Ovary (tissue), 7 donors: ENCODE measurements at regions not wholly inside any gene's neighbourhood (a gene's known extent, or its start where the extent isn't known, plus 50 kb on each side); places are given as distances from the start of the nearest gene placed in this dataset.

Experiments used
- DNase-seq, 5 donors: peaks; one replicate each; pipeline ENCODE4 v3.0.0-alpha.2; 2019 to 2020
- H3K27ac ChIP-seq, 2 donors: fragments of 200-600 bp; one replicate each; pipeline versions ENCODE4 v1.5.1 to v1.8.0; 2019 to 2022
- H3K27me3 ChIP-seq: fragments of 200-600 bp; one replicate; pipeline ENCODE4 v1.8.0; 2022
- H3K36me3 ChIP-seq: fragments of 200-600 bp; sonication (generic); one replicate; pipeline ENCODE4 v1.5.1; 2019
- H3K4me1 ChIP-seq: one replicate; pipeline ENCODE4 v1.8.1; 2013; ENCODE audit warnings: mild to moderate bottlenecking, moderate library complexity; ENCODE audit not compliant: insufficient read depth
- H3K4me3 ChIP-seq: fragments of 200-600 bp; sonication (generic); one replicate; pipeline ENCODE4 v1.5.1; 2017
- H3K9me3 ChIP-seq, 2 donors: fragments of 200-600 bp in 1 of 2; sonication (generic) in 1 of 2; one replicate each; pipeline versions ENCODE4 v1.5.1 to v1.8.1; 2013 to 2019; ENCODE audit warnings: mild to moderate bottlenecking in 1 of 2, moderate library complexity in 1 of 2
- CTCF ChIP-seq, 3 donors: fragments of 450-650 bp in 2 of 3; fragments of 200-600 bp in 1 of 3; IDR thresholded peaks; one replicate each; pipeline versions ENCODE4 v1.5.1 to v1.8.0; 2016 to 2022; ENCODE audit warnings: antibody characterized with exemption in 3 of 3, mild to moderate bottlenecking in 1 of 3
- EP300 ChIP-seq: sonication (generic); formaldehyde crosslinking; IDR thresholded peaks from one replicate; pipeline ENCODE4 v1.6.1; 2017; ENCODE audit warnings: antibody characterized with exemption
- POLR2A ChIP-seq: fragments of 450-650 bp; IDR thresholded peaks from one replicate; pipeline ENCODE4 v1.6.1; 2017; ENCODE audit warnings: antibody characterized with exemption, mild to moderate bottlenecking, moderate library complexity
- WGBS, 3 donors: extraction: QIAGEN DNeasy Blood & Tissue Kit in 1 of 3; methylation state at CpG; one replicate each; pipeline versions ENCODE4 v1.1.5 to v1.1.7; 2013 to 2017; 5-methylcytosine and 5-hydroxymethylcytosine counted together
- intact Hi-C, 4 donors: fragments of 100-400 bp; cut with DNase I; formaldehyde crosslinking; loops; one replicate each; pipeline versions ENCODE4 v1.11.0 to v1.15.1; 2022 to 2023
- donor health status: DM: no; HTN: no; CAD: no; lungs with moderate emphysema.
- donor health status: DM: no; HTN: no; CAD: no.
- donor health status: Bipolar disorder and iron deficiency.
- donor health status: DM: no; HTN: no; CAD: no.
- donor health status: DM: yes; HTN: yes; CAD: no.

- Histone ChIP-seq H3K9me3 (no peaks in the 10 kb centered on the region), H3K4me3 (no peak overlapping the region), H3K36me3 (no peaks in the 10 kb centered on the region), H3K4me1 (no peaks in the 10 kb centered on the region), H3K27me3 (no peaks in the 10 kb centered on the region), H3K27ac (no peak overlapping the region)
- no peak for DNase-seq
- TF ChIP-seq EP300 (no peak), POLR2A (no peak), CTCF (IDR thresholded peaks at IDR 0.05) (no peak)
- WGBS, 3 donors, result 61 to 80% (median 65%) methylated on average over 1 of the region's 1 CpG
- intact Hi-C loops, result no loop called here
Measured at GRCh38 chr5:39640552-39640951, 215.8 kb upstream of the DAB2 start.

DNA sequence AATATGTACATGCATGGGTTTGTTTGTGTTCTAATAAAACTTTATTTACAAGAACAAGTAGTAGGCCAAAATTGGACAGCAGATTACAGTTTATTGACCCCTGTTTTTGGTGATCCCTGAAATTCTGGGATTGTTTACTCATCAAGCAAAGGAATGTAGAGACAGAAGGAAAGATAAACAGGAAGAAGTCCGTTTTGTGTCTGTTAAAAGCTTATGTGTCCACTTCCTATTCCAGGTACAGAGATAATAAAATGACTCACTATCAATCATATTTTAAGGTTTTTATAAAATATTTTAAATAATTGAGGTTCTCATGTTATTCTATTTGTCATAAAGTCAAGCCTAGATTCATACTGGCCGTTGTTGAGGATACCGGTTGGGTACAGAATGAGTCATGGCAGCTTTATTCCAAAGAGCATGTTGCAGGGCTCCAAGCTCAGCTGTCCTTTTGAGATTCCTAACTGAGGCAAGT lies 214.9 kb upstream of the DAB2 start:
- no peak overlapping the region for H3K4me3 ChIP-seq
- WGBS, 3 donors, result 74 to 81% (median 76%) methylated on average over 3 of the region's 3 CpGs
- DNase-seq, result no peak
- TF ChIP-seq POLR2A (no peak), CTCF (IDR thresholded peaks at IDR 0.05) (no peak), EP300 (no peak)
- no peaks in the 10 kb centered on the region for H3K27me3 ChIP-seq
- no peaks in the 10 kb centered on the region for H3K36me3 ChIP-seq
- no peaks in the 10 kb centered on the region for H3K9me3 ChIP-seq
- H3K4me1 ChIP-seq, result no peaks in the 10 kb centered on the region
- intact Hi-C loops, result no loop called here
- no peak overlapping the region for H3K27ac ChIP-seq

DNA sequence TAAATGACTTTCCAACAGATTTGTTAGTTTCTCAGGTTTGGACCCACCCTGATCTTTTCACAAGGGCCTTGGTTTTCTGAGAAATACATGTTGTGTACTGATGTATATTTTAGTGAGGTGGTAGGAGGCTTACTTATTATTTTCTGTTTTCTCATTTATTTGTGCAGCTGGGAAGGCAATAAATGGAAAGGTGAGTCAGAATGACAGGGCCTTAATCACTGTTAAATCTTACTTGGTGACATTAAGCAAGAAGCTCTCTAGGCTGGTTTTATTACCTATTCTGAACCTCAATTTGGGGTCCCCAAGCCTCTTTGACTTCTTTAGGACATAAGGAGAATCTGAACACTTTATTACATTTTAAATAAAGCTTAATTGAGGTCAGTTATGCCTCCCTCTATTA lies 214.0 kb upstream of the DAB2 start:
- TF ChIP-seq EP300 (no peak), POLR2A (no peak), CTCF (IDR thresholded peaks at IDR 0.05) (no peak)
- H3K9me3 ChIP-seq, result no peaks in the 10 kb centered on the region
- no peaks in the 10 kb centered on the region for H3K4me1 ChIP-seq
- no peak overlapping the region for H3K4me3 ChIP-seq
- no peaks in the 10 kb centered on the region for H3K36me3 ChIP-seq
- intact Hi-C loops, result no loop called here
- no peak for DNase-seq
- no peaks in the 10 kb centered on the region for H3K27me3 ChIP-seq
- H3K27ac ChIP-seq, result no peak overlapping the region

GRCh38 chr5:39633057-39633456 lies 208.3 kb upstream of the DAB2 start:
- Histone ChIP-seq H3K4me3 (no peak overlapping the region), H3K27ac (no peak overlapping the region), H3K27me3 (no peaks in the 10 kb centered on the region), H3K36me3 (no peaks in the 10 kb centered on the region), H3K9me3 (no peaks in the 10 kb centered on the region), H3K4me1 (no peaks in the 10 kb centered on the region)
- WGBS, 3 donors, result 63 to 75% (median 67%) methylated on average over 4 of the region's 4 CpGs
- DNase-seq, result no peak
- TF ChIP-seq EP300 (no peak), POLR2A (no peak), CTCF (IDR thresholded peaks at IDR 0.05) (no peak)
- intact Hi-C loops, result no loop called here

DNA sequence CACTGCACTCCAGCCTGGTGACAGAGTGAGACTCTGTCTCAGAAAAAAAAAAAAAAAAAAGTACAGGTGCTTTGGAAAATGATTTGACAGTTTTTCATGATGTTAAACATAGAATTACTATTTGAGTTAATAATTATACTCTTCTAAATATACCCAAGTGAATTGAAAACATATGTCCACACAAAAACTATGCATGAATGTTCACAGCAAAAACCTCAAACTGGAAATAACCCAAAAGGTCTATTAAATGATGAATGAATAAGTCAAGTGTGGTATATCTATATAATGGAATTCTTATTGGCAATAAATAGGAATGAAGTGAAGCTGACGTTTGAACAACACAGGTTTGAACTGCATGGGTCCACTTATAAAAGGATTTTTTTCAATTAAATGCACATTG lies 207.2 kb upstream of the DAB2 start:
- no peak for DNase-seq
- 69 to 82% (median 75%) methylated on average over 1 of the region's 1 CpG for WGBS, 3 donors
- Histone ChIP-seq H3K4me3 (no peak overlapping the region), H3K27ac (no peak overlapping the region), H3K36me3 (no peaks in the 10 kb centered on the region), H3K9me3 (no peaks in the 10 kb centered on the region), H3K4me1 (no peaks in the 10 kb centered on the region), H3K27me3 (no peaks in the 10 kb centered on the region)
- intact Hi-C loops, result no loop called here
- TF ChIP-seq EP300 (no peak), POLR2A (no peak), CTCF (IDR thresholded peaks at IDR 0.05) (no peak)
